Endothelial cell (in vitro differentiated cells): ENCODE measurements at regions not wholly inside any gene's neighbourhood (a gene's known extent, or its start where the extent isn't known, plus 50 kb on each side); places are given as distances from the start of the nearest gene placed in this dataset.

Experiments
- DNase-seq: peaks from one replicate; pipeline ENCODE4 v3.0.0; 2021; ENCODE audit warnings: low spot score
- H3K27ac Mint-ChIP-seq: one replicate; pipeline ENCODE4 v1.8.0; 2021; ENCODE audit warnings: mixed read lengths, inconsistent platforms; ENCODE audit not compliant: unreplicated experiment
- H3K27me3 Mint-ChIP-seq: one replicate; pipeline ENCODE4 v1.8.0; 2021; ENCODE audit warnings: mild to moderate bottlenecking, moderate library complexity, mixed read lengths, inconsistent platforms; ENCODE audit not compliant: unreplicated experiment
- H3K36me3 Mint-ChIP-seq: one replicate; pipeline ENCODE4 v1.8.0; 2021; ENCODE audit warnings: mild to moderate bottlenecking, low read depth, mixed read lengths, inconsistent platforms; ENCODE audit not compliant: unreplicated experiment
- H3K4me1 Mint-ChIP-seq: one replicate; pipeline ENCODE4 v1.8.0; 2021; ENCODE audit warnings: mild to moderate bottlenecking, mixed read lengths, inconsistent platforms; ENCODE audit not compliant: unreplicated experiment
- H3K4me3 Mint-ChIP-seq: one replicate; pipeline ENCODE4 v1.8.0; 2021; ENCODE audit warnings: mild to moderate bottlenecking, mixed read lengths, inconsistent platforms; ENCODE audit not compliant: unreplicated experiment
- H3K9me3 Mint-ChIP-seq: one replicate; pipeline ENCODE4 v1.8.0; 2021; ENCODE audit warnings: mixed read lengths, inconsistent platforms; ENCODE audit not compliant: unreplicated experiment
- TF ChIP-seq, protein P1 (sequence below): fragments of 200-600 bp; sonication (generic); IDR thresholded peaks from one replicate; pipeline ENCODE4 v1.5.0; 2021; ENCODE audit warnings: antibody characterized with exemption; ENCODE audit not compliant: unreplicated experiment

DNA sequence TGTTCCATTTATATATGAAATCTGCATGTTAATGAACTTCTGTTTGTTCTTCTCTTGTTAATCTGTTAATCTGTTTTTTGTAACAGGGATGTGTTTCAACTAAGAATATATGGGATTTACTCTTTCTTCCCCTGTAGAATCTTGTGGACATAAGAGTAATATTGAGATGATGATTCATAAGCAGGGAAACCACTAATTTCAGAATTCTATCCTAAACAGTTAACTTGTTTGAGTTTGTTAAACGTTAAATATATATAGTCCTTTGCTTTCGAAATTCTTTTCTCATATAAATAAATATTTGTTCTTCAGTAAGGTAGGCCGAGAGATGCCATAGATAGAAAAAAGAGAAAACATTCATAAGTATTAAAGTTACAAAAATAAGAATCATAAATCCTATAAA lies 1052.2 kb upstream of the SPRY2 start:
- H3K27me3 Mint-ChIP-seq, result no peaks in the 10 kb centered on the region
- no peak for DNase-seq
- H3K9me3 Mint-ChIP-seq, result no peaks in the 10 kb centered on the region
- H3K27ac Mint-ChIP-seq, result peak overlapping the region; percentile 36
- no peaks in the 10 kb centered on the region for H3K36me3 Mint-ChIP-seq
- TF ChIP-seq, protein P1, sequence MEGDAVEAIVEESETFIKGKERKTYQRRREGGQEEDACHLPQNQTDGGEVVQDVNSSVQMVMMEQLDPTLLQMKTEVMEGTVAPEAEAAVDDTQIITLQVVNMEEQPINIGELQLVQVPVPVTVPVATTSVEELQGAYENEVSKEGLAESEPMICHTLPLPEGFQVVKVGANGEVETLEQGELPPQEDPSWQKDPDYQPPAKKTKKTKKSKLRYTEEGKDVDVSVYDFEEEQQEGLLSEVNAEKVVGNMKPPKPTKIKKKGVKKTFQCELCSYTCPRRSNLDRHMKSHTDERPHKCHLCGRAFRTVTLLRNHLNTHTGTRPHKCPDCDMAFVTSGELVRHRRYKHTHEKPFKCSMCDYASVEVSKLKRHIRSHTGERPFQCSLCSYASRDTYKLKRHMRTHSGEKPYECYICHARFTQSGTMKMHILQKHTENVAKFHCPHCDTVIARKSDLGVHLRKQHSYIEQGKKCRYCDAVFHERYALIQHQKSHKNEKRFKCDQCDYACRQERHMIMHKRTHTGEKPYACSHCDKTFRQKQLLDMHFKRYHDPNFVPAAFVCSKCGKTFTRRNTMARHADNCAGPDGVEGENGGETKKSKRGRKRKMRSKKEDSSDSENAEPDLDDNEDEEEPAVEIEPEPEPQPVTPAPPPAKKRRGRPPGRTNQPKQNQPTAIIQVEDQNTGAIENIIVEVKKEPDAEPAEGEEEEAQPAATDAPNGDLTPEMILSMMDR, result no peak
- no peak overlapping the region for H3K4me3 Mint-ChIP-seq
- H3K4me1 Mint-ChIP-seq, result peaks cover 16% of the 10 kb centered on the region

DNA sequence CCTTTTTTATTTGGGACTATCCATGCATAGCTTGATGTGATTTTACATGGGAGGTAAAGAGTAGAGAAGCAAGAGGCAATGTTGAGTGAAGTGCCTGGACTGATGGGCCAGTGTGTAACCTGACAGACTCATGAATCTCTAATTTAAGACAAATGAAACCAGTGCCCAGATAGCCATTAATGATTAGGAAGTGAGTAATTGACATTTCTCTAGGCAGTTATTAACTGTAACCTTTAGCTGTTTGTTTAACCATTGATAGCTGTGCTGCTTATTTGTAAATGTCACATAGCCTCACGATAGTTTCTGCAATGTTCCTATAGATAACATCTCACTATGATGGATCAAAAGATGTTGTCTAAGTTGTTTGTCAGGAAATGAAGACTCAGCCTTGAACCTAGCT lies 1047.5 kb upstream of the SPRY2 start:
- no peaks in the 10 kb centered on the region for H3K27me3 Mint-ChIP-seq
- DNase-seq, result no peak
- no peaks in the 10 kb centered on the region for H3K36me3 Mint-ChIP-seq
- TF ChIP-seq, protein P1, result no peak
- peaks cover 5% of the 10 kb centered on the region for H3K4me1 Mint-ChIP-seq
- no peaks in the 10 kb centered on the region for H3K9me3 Mint-ChIP-seq
- no peak overlapping the region for H3K4me3 Mint-ChIP-seq
- no peak overlapping the region for H3K27ac Mint-ChIP-seq

GRCh38 chr13:81383444-81383843 lies 1042.5 kb upstream of the SPRY2 start:
- H3K36me3 Mint-ChIP-seq, result no peaks in the 10 kb centered on the region
- H3K27ac Mint-ChIP-seq, result no peak overlapping the region
- H3K9me3 Mint-ChIP-seq, result no peaks in the 10 kb centered on the region
- H3K4me1 Mint-ChIP-seq, result no peaks in the 10 kb centered on the region
- no peak for DNase-seq
- H3K4me3 Mint-ChIP-seq, result no peak overlapping the region
- TF ChIP-seq, protein P1, result no peak
- no peaks in the 10 kb centered on the region for H3K27me3 Mint-ChIP-seq

DNA sequence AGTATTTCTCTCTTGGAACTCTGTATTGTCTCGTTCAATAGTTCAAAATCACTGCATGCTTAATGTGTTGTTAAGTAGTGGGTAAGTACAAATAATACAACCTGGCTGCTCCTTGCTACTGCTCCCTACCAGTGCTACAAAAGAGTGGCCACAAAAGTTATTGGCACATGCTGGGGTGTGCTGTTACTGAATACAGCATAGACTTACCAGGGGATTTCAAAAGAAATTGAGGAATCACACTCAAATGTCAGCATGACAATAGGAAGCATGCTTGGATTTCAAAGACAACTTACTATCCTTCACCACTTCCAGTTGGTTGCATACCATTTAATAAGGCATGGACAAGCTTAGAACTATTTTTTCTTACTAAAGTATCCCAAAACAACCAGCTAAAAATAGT lies 1041.3 kb upstream of the SPRY2 start:
- H3K4me1 Mint-ChIP-seq, result no peaks in the 10 kb centered on the region
- H3K27ac Mint-ChIP-seq, result no peak overlapping the region
- no peak overlapping the region for H3K4me3 Mint-ChIP-seq
- no peaks in the 10 kb centered on the region for H3K27me3 Mint-ChIP-seq
- TF ChIP-seq, protein P1, result no peak
- no peak for DNase-seq
- no peaks in the 10 kb centered on the region for H3K36me3 Mint-ChIP-seq
- no peaks in the 10 kb centered on the region for H3K9me3 Mint-ChIP-seq

DNA sequence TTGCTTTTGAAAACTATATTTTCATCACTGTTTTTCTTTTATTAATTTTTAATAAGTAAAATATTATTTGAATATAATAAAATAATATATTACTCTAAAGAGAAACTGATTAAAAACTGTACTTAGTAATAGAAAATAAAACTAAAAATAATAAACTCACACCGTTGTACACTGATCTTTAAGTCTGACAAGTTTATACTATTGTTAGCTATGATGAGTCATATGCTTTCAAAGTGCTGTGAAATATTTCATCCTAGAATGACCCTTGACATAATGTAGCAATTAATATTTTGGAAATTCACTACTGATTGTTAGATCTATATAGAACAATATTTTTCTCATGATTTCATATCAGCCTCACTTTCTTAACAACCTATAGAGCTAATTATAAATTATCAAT lies 1040.6 kb upstream of the SPRY2 start:
- Mint-ChIP-seq H3K27me3 (no peaks in the 10 kb centered on the region), H3K9me3 (no peaks in the 10 kb centered on the region), H3K4me1 (no peaks in the 10 kb centered on the region), H3K4me3 (no peak overlapping the region), H3K36me3 (no peaks in the 10 kb centered on the region), H3K27ac (no peak overlapping the region)
- TF ChIP-seq, protein P1, result no peak
- no peak for DNase-seq
